OCI-LY3 (cell line): ENCODE measurements at regions not wholly inside any gene's neighbourhood (a gene's known extent, or its start where the extent isn't known, plus 50 kb on each side); places are given as distances from the start of the nearest gene placed in this dataset.

Experiments
- H2AFZ ChIP-seq: fragments of 200-600, 300-600 bp; shearing (Covaris generic); 2 replicates; pipeline ENCODE4 v1.6.0; 2014; ENCODE audit warnings: antibody characterized with exemption, low read depth, low read length
- H3K27ac ChIP-seq: fragments of 200-600, 300-600 bp; sonication (generic); 2 replicates; pipeline ENCODE4 v1.5.1; 2014; ENCODE audit warnings: mild to moderate bottlenecking, low read length, moderate library complexity, mixed read lengths
- H3K27me3 ChIP-seq: fragments of 200-600, 300-600 bp; sonication (generic); 2 replicates; pipeline ENCODE4 v1.6.1; 2014; ENCODE audit warnings: low read depth, low read length, mixed read lengths
- H3K36me3 ChIP-seq: fragments of 200-600, 300-600 bp; sonication (generic); replicated peaks from 2 replicates; pipeline ENCODE3; 2014; ENCODE audit warnings: low read depth, low read length, mixed read lengths
- H3K4me1 ChIP-seq: fragments of 300-600, 200-600 bp; sonication (generic); 2 replicates; pipeline ENCODE4 v1.6.1; 2014; ENCODE audit warnings: low read length, mixed read lengths
- H3K4me2 ChIP-seq: fragments of 200-600, 300-600 bp; sonication (generic); 2 replicates; pipeline ENCODE4 v1.6.1; 2014; ENCODE audit warnings: low read length, mixed read lengths
- H3K4me3 ChIP-seq: fragments of 300-600, 200-600 bp; sonication (generic); 2 replicates; pipeline ENCODE4 v1.5.1; 2014; ENCODE audit warnings: antibody characterized with exemption, mild to moderate bottlenecking, low read length, moderate library complexity
- H3K79me2 ChIP-seq: fragments of 300-600, 200-600 bp; shearing (Covaris generic); 2 replicates; pipeline ENCODE4 v1.6.1; 2014; ENCODE audit warnings: mild to moderate bottlenecking, low read length, mixed read lengths
- H3K9ac ChIP-seq: fragments of 300-600, 200-600 bp; shearing (Covaris generic); 2 replicates; pipeline ENCODE4 v1.6.0; 2014; ENCODE audit warnings: mild to moderate bottlenecking, low read length, moderate library complexity
- H3K9me3 ChIP-seq: fragments of 200-600, 300-600 bp; shearing (Covaris generic); 2 replicates; pipeline ENCODE4 v1.6.1; 2014; ENCODE audit warnings: low read length, mixed read lengths; ENCODE audit not compliant: insufficient read depth
- H4K20me1 ChIP-seq: fragments of 200-600, 300-600 bp; sonication (generic); 2 replicates; pipeline ENCODE4 v1.6.1; 2016; ENCODE audit warnings: low read length, mixed read lengths; ENCODE audit not compliant: insufficient read depth
- EZH2phosphoT487 ChIP-seq: fragments of 200-600 bp; shearing (Covaris generic); IDR thresholded peaks from 2 replicates; pipeline ENCODE4 v1.6.1; 2018; ENCODE audit warnings: antibody characterized with exemption, mixed run types, low read depth
- TF ChIP-seq, protein P1 (sequence below): fragments of 200-600, 300-600 bp; sonication (generic); IDR thresholded peaks from 2 replicates; pipeline ENCODE4 v1.5.1; 2014; ENCODE audit warnings: antibody characterized with exemption, low read length, low read depth

DNA sequence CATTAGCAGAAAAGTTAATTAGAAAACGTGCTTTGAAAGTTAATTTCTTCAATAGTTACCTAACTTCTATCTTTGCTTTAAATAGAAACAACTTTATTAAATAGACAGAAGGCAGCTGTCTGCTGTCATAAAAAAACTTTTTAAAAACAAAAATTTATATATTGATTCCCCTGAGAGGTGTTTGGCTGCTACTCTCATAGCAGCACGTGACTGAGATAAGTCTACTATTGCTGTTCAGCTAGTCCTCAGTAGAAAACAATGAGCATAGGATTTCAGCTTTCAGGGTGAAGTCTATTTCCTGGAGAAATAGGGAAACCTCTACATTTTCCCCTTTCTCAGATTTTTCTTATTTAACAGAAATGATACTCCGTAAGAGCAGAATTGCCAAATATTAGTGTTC is 135.0 kb upstream of the FBN2 start:
- no peaks in the 10 kb centered on the region for H4K20me1 ChIP-seq
- no peak overlapping the region for H3K4me3 ChIP-seq
- TF ChIP-seq, protein P1, sequence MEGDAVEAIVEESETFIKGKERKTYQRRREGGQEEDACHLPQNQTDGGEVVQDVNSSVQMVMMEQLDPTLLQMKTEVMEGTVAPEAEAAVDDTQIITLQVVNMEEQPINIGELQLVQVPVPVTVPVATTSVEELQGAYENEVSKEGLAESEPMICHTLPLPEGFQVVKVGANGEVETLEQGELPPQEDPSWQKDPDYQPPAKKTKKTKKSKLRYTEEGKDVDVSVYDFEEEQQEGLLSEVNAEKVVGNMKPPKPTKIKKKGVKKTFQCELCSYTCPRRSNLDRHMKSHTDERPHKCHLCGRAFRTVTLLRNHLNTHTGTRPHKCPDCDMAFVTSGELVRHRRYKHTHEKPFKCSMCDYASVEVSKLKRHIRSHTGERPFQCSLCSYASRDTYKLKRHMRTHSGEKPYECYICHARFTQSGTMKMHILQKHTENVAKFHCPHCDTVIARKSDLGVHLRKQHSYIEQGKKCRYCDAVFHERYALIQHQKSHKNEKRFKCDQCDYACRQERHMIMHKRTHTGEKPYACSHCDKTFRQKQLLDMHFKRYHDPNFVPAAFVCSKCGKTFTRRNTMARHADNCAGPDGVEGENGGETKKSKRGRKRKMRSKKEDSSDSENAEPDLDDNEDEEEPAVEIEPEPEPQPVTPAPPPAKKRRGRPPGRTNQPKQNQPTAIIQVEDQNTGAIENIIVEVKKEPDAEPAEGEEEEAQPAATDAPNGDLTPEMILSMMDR = no peak
- no peak for TF ChIP-seq EZH2phosphoT487
- 0 out of 2 replicates have a peak, but pooled peaks cover 2% of the 10 kb centered on the region for H3K9me3 ChIP-seq
- no peaks in the 10 kb centered on the region for H3K27me3 ChIP-seq
- H3K36me3 ChIP-seq = no peaks in the 10 kb centered on the region
- H3K27ac ChIP-seq = no peak overlapping the region
- H3K4me2 ChIP-seq = no peak overlapping the region
- H3K9ac ChIP-seq = no peak overlapping the region
- H2AFZ ChIP-seq = no peak overlapping the region
- H3K4me1 ChIP-seq = peaks cover 4% of the 10 kb centered on the region; the same call in 1 of the 2 replicates
- H3K79me2 ChIP-seq = no peaks in the 10 kb centered on the region

DNA sequence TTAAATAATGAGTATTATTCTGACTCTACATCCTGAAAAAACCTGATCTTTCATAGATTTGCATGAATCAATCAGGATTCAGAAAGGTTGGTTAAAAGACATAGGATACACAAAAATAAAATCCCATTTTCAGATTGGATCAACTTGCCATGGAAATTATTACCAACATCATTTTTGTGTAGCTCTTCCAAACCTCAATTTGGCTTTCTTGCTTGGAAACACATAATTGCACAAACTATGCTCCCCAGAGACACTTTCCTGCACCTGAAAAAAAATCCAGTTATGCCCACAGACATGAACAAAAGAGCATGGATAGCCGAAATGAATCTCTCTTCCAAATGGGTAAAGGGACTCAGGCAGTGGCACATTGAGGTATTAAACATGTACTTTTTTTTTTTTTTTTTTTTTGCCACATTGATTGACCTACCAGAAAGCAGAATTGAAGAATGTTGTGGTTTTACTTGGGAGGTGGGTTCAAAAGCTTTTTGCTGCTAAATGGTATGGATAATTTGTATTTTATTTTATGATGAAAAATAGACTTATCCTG is 135.4 kb upstream of the FBN2 start:
- H3K9me3 ChIP-seq = 0 out of 2 replicates have a peak, but pooled peaks cover 2% of the 10 kb centered on the region
- no peak for TF ChIP-seq EZH2phosphoT487
- TF ChIP-seq, protein P1 = no peak
- H3K27ac ChIP-seq = no peak overlapping the region
- H3K4me1 ChIP-seq = peaks cover 4% of the 10 kb centered on the region; the same call in 1 of the 2 replicates
- no peaks in the 10 kb centered on the region for H4K20me1 ChIP-seq
- no peaks in the 10 kb centered on the region for H3K36me3 ChIP-seq
- no peak overlapping the region for H3K9ac ChIP-seq
- no peak overlapping the region for H2AFZ ChIP-seq
- H3K4me3 ChIP-seq = no peak overlapping the region
- H3K27me3 ChIP-seq = no peaks in the 10 kb centered on the region
- H3K79me2 ChIP-seq = no peaks in the 10 kb centered on the region
- H3K4me2 ChIP-seq = no peak overlapping the region

DNA sequence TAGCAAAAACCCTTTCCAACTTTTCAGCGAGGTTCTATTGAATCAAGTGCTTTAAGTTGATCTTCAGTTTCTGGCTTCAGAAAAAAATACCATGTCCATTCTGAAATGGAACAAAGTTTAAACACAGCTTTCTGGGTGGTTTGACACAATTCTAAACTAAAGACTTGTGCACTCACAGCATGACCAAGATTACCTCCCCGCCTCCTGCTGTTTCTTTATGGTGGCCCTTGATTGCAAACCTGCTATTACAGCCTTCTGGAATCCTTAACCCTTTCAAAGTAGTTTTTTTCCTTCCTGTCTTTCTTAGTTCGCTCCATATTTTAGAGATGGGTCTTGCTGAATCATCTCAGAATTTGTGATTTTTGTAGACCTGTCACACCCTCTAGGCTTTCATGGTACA is 135.9 kb upstream of the FBN2 start:
- Histone ChIP-seq H3K27ac (no peak overlapping the region), H3K27me3 (no peaks in the 10 kb centered on the region), H4K20me1 (no peaks in the 10 kb centered on the region), H3K4me2 (no peak overlapping the region), H3K9ac (no peak overlapping the region), H3K79me2 (no peaks in the 10 kb centered on the region), H2AFZ (no peak overlapping the region), H3K36me3 (no peaks in the 10 kb centered on the region), H3K4me3 (no peak overlapping the region), H3K9me3 (0 out of 2 replicates have a peak, but pooled peaks cover 2% of the 10 kb centered on the region), H3K4me1 (peaks cover 4% of the 10 kb centered on the region; the same call in 1 of the 2 replicates)
- TF ChIP-seq, protein P1 = no peak
- TF ChIP-seq EZH2phosphoT487 = no peak

DNA sequence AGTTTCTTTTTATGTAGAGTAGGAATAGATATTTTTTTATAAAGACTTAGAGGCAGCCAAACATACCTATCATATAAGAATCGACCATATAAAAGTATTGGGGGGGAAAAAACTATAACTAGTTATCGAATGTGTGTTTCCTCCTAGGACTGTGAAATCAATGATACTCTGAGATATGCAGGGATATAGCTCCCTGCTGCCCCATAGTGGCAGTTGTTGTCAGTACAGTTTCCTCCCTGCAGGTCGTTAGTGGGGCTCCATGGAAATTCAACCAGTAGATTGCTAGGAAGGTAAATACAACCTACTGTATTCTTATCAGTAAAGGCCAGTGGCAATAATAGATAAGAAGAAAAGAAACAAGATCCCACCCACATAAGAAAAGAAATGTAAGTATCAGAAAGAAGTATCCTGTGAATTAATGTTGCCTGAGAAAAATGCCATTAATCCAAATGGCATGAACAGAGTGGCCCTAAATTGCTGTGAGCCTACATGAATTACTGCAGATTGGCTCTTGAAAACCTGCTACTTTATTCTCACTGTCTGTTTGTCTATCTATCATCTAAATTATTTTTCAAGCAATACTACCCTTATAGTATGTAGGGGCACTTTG is 136.9 kb upstream of the FBN2 start:
- Histone ChIP-seq H2AFZ (no peak overlapping the region), H3K27me3 (no peaks in the 10 kb centered on the region)
- TF ChIP-seq, protein P1 = peak; percentile 50
- TF ChIP-seq EZH2phosphoT487 = no peak

More for the DNA sequence above, 136.9 kb upstream of the FBN2 start:
- Histone ChIP-seq H3K79me2 (no peaks in the 10 kb centered on the region), H4K20me1 (no peaks in the 10 kb centered on the region), H3K4me2 (no peak overlapping the region), H3K4me1 (peaks cover 4% of the 10 kb centered on the region; the same call in 1 of the 2 replicates), H3K36me3 (no peaks in the 10 kb centered on the region), H3K27ac (no peak overlapping the region), H3K9ac (no peak overlapping the region), H3K9me3 (0 out of 2 replicates have a peak, but pooled peaks cover 2% of the 10 kb centered on the region), H3K4me3 (no peak overlapping the region)
